ENCODE measurements at regions not wholly inside any gene's neighbourhood (a gene's known extent, or its start where the extent isn't known, plus 50 kb on each side); places are given as distances from the start of the nearest gene placed in this dataset.

DNA sequence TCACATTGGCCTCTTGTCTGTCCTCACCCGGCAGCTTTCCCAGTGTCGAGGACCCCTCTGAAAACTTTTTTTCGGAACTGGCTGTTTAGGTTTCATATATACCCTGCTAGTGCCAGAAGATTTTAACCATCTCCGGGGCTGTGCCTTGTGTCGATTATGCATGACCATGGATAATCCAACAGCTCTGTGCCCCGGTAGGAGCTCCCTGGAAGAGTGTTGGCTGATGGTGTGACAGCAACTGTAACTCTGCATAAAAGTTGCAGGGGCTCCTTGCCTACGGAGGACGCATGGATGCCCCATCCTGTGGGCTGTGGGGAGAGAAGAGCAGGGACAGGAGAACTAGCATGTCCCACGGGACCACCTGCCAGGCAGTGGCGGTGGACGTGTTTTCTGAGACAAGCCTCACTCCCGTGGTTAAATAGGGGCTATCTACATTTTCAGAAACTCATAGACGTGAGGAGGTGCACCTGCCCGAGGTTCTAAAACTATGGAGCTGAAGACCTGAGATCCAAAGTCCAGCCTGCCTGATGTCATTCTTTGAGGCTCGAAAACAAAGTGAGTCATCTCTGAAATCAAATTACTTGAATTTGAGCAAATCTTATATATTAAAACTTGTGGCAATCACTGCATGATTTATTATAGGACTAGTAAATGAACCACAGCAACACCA, 437.2 kb upstream of the HS6ST1 start:
- TF ChIP-seq, protein P1, sequence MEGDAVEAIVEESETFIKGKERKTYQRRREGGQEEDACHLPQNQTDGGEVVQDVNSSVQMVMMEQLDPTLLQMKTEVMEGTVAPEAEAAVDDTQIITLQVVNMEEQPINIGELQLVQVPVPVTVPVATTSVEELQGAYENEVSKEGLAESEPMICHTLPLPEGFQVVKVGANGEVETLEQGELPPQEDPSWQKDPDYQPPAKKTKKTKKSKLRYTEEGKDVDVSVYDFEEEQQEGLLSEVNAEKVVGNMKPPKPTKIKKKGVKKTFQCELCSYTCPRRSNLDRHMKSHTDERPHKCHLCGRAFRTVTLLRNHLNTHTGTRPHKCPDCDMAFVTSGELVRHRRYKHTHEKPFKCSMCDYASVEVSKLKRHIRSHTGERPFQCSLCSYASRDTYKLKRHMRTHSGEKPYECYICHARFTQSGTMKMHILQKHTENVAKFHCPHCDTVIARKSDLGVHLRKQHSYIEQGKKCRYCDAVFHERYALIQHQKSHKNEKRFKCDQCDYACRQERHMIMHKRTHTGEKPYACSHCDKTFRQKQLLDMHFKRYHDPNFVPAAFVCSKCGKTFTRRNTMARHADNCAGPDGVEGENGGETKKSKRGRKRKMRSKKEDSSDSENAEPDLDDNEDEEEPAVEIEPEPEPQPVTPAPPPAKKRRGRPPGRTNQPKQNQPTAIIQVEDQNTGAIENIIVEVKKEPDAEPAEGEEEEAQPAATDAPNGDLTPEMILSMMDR (optimal IDR thresholded peaks at IDR 0.05 in 1 of 3, IDR thresholded peaks at IDR 0.05 in 1 of 3, conservative IDR thresholded peaks at IDR 0.05 in 1 of 3; ENCODE audit: extremely low read depth in 1 of 3, insufficient read depth in 2 of 3, low read length in 3 of 3) = no peak
- no peak for TF ChIP-seq EZH2 (IDR thresholded peaks at IDR 0.05; ENCODE audit: low read length)
